Tibial nerve (tissue), 4 donors: ENCODE measurements at regions not wholly inside any gene's neighbourhood (a gene's known extent, or its start where the extent isn't known, plus 50 kb on each side); places are given as distances from the start of the nearest gene placed in this dataset.

Experiments used
- DNase-seq, 2 donors: peaks; one replicate each; pipeline ENCODE4 v3.0.0-alpha.2; 2019; ENCODE audit warnings: low spot score in 2 of 2
- H3K27ac ChIP-seq, 4 donors: fragments of 200-600 bp; sonication (generic) in 3 of 4; one replicate each; pipeline ENCODE4 v1.5.1; 2017 to 2019; ENCODE audit warnings: mild to moderate bottlenecking in 1 of 4
- H3K27me3 ChIP-seq, 2 donors: fragments of 200-600 bp; sonication (generic) in 1 of 2; one replicate each; pipeline versions ENCODE4 v1.5.1 to v1.6.0; 2017 to 2019
- H3K36me3 ChIP-seq, 3 donors: fragments of 200-600 bp; sonication (generic); one replicate each; pipeline ENCODE4 v1.5.1; 2018 to 2019
- H3K4me1 ChIP-seq, 4 donors: fragments of 200-600 bp; sonication (generic) in 3 of 4; one replicate each; pipeline ENCODE4 v1.5.1; 2017 to 2019
- H3K4me3 ChIP-seq, 4 donors: fragments of 200-600 bp; sonication (generic) in 3 of 4; one replicate each; pipeline ENCODE4 v1.5.1; 2017 to 2019; ENCODE audit warnings: mild to moderate bottlenecking in 1 of 4, moderate library complexity in 1 of 4
- H3K9me3 ChIP-seq, 4 donors: fragments of 200-600 bp; sonication (generic) in 3 of 4; one replicate each; pipeline ENCODE4 v1.5.1; 2017 to 2019
- EP300 ChIP-seq, 2 donors: sonication (generic); formaldehyde crosslinking; IDR thresholded peaks; one replicate each; pipeline ENCODE4 v1.6.1; 2017; ENCODE audit warnings: antibody characterized with exemption in 2 of 2, mild to moderate bottlenecking in 1 of 2
- POLR2A ChIP-seq, 2 donors: fragments of 450-650 bp; IDR thresholded peaks; one replicate each; pipeline ENCODE4 v1.6.1; 2017; ENCODE audit warnings: antibody characterized with exemption in 2 of 2, mild to moderate bottlenecking in 2 of 2, moderate library complexity in 2 of 2
- WGBS, 2 donors: methylation state at CpG; one replicate each; pipeline ENCODE4 v1.1.5; 2018; 5-methylcytosine and 5-hydroxymethylcytosine counted together
- TF ChIP-seq, protein P1 (sequence below), 5 experiments: fragments of 200-600 bp in 3 of 5; fragments of 450-650 bp in 2 of 5; sonication (generic) in 3 of 5; IDR thresholded peaks; one replicate each; pipeline ENCODE4 v1.5.1; 2016 to 2019; ENCODE audit warnings: antibody characterized with exemption in 5 of 5, mild to moderate bottlenecking in 3 of 5, moderate library complexity in 2 of 5

GRCh38 chr9:81363916-81364480 is 325.3 kb downstream of the TLE1 start:
- no peaks in the 10 kb centered on the region for H3K36me3 ChIP-seq
- no peaks in the 10 kb centered on the region for H3K27me3 ChIP-seq
- no peak overlapping the region for H3K4me3 ChIP-seq
- WGBS, 2 donors: 92 to 93% methylated on average over 6 of the region's 6 CpGs
- H3K27ac ChIP-seq: no peak overlapping the region
- TF ChIP-seq, protein P1, sequence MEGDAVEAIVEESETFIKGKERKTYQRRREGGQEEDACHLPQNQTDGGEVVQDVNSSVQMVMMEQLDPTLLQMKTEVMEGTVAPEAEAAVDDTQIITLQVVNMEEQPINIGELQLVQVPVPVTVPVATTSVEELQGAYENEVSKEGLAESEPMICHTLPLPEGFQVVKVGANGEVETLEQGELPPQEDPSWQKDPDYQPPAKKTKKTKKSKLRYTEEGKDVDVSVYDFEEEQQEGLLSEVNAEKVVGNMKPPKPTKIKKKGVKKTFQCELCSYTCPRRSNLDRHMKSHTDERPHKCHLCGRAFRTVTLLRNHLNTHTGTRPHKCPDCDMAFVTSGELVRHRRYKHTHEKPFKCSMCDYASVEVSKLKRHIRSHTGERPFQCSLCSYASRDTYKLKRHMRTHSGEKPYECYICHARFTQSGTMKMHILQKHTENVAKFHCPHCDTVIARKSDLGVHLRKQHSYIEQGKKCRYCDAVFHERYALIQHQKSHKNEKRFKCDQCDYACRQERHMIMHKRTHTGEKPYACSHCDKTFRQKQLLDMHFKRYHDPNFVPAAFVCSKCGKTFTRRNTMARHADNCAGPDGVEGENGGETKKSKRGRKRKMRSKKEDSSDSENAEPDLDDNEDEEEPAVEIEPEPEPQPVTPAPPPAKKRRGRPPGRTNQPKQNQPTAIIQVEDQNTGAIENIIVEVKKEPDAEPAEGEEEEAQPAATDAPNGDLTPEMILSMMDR (IDR thresholded peaks at IDR 0.05): no peak
- TF ChIP-seq POLR2A (IDR thresholded peaks at IDR 0.05) (no peak), EP300 (IDR thresholded peaks at IDR 0.05) (no peak)
- DNase-seq: no peak
- H3K9me3 ChIP-seq: peaks cover 0 to 21% (median 3%) of the 10 kb centered on the region in 4 donors
- no peaks in the 10 kb centered on the region for H3K4me1 ChIP-seq

GRCh38 chr9:81361296-81361695 is 328.1 kb downstream of the TLE1 start:
- TF ChIP-seq EP300 (IDR thresholded peaks at IDR 0.05) (no peak), POLR2A (IDR thresholded peaks at IDR 0.05) (no peak)
- TF ChIP-seq, protein P1 (IDR thresholded peaks at IDR 0.05): no peak
- Histone ChIP-seq H3K36me3 (no peaks in the 10 kb centered on the region), H3K4me3 (no peak overlapping the region), H3K27ac (no peak overlapping the region), H3K9me3 (peaks cover 0 to 21% (median 3%) of the 10 kb centered on the region in 4 donors), H3K27me3 (no peaks in the 10 kb centered on the region), H3K4me1 (no peaks in the 10 kb centered on the region)
- WGBS, 2 donors: 71 to 73% methylated on average over 2 of the region's 2 CpGs
- no peak for DNase-seq

GRCh38 chr9:81351166-81351565 is 338.2 kb downstream of the TLE1 start:
- H3K4me3 ChIP-seq: no peak overlapping the region
- no peak for DNase-seq
- TF ChIP-seq EP300 (IDR thresholded peaks at IDR 0.05) (no peak), POLR2A (IDR thresholded peaks at IDR 0.05) (no peak)
- TF ChIP-seq, protein P1 (IDR thresholded peaks at IDR 0.05): no peak
- H3K27ac ChIP-seq: no peak overlapping the region
- H3K36me3 ChIP-seq: no peaks in the 10 kb centered on the region
- WGBS, 2 donors: 88 to 91% methylated on average over 2 of the region's 2 CpGs
- H3K4me1 ChIP-seq: no peaks in the 10 kb centered on the region
- H3K9me3 ChIP-seq: no peaks in the 10 kb centered on the region
- no peaks in the 10 kb centered on the region for H3K27me3 ChIP-seq

DNA sequence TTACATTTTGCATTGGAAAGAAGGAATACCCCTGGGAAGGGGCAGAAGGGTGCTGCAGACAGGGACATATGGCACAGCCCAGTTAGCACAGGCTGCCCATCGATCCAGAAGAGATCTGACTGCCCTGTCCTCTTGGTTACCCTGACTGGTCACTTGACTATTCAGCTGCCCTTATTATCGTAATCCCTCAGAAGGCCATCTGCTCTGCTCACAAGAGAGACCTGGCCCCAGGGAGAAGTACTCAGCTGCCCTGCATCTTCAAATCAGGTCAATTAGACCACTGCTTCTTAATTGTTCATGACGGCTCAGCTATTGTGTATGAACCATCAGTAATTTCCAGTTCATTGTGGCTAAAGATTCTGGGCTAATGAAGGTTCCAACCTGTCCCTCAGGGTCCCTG is 345.0 kb downstream of the TLE1 start:
- no peak overlapping the region for H3K27ac ChIP-seq
- H3K36me3 ChIP-seq: no peaks in the 10 kb centered on the region
- H3K4me3 ChIP-seq: no peak overlapping the region
- WGBS, 2 donors: 88 to 90% methylated on average over 3 of the region's 3 CpGs
- TF ChIP-seq POLR2A (IDR thresholded peaks at IDR 0.05) (no peak), EP300 (IDR thresholded peaks at IDR 0.05) (no peak)
- TF ChIP-seq, protein P1 (IDR thresholded peaks at IDR 0.05): no peak
- DNase-seq: no peak
- no peaks in the 10 kb centered on the region for H3K4me1 ChIP-seq
- H3K27me3 ChIP-seq: no peaks in the 10 kb centered on the region
- H3K9me3 ChIP-seq: no peaks in the 10 kb centered on the region

GRCh38 chr9:81335879-81336421 is 353.4 kb downstream of the TLE1 start:
- 74 to 77% methylated on average over 3 of the region's 3 CpGs for WGBS, 2 donors
- Histone ChIP-seq H3K27me3 (no peaks in the 10 kb centered on the region), H3K4me3 (no peak overlapping the region), H3K27ac (no peak overlapping the region), H3K4me1 (no peaks in the 10 kb centered on the region), H3K9me3 (peaks cover 0 to 26% (median 4%) of the 10 kb centered on the region in 4 donors), H3K36me3 (no peaks in the 10 kb centered on the region)
- TF ChIP-seq EP300 (IDR thresholded peaks at IDR 0.05) (no peak), POLR2A (IDR thresholded peaks at IDR 0.05) (no peak)
- TF ChIP-seq, protein P1 (IDR thresholded peaks at IDR 0.05): no peak
- DNase-seq: no peak
